Ovary (tissue), 3 donors: ENCODE measurements at regions not wholly inside any gene's neighbourhood (a gene's known extent, or its start where the extent isn't known, plus 50 kb on each side); places are given as distances from the start of the nearest gene placed in this dataset.

Experiments
- CTCF ChIP-seq, 3 donors: fragments of 450-650 bp in 2 of 3; fragments of 200-600 bp in 1 of 3; IDR thresholded peaks; one replicate each; pipeline versions ENCODE4 v1.5.1 to v1.8.0; 2016 to 2022; ENCODE audit warnings: antibody characterized with exemption in 3 of 3, mild to moderate bottlenecking in 1 of 3
- POLR2A ChIP-seq: fragments of 450-650 bp; IDR thresholded peaks from one replicate; pipeline ENCODE4 v1.6.1; 2017; ENCODE audit warnings: antibody characterized with exemption, mild to moderate bottlenecking, moderate library complexity
- donor health status: DM: no; HTN: no; CAD: no.

GRCh38 chr2:209308415-209308814 lies 115.4 kb upstream of the MAP2 start:
- TF ChIP-seq CTCF (IDR thresholded peaks at IDR 0.05) (no peak), POLR2A (no peak)
